HG03097 (cell line): ENCODE measurements at regions not wholly inside any gene's neighbourhood (a gene's known extent, or its start where the extent isn't known, plus 50 kb on each side); places are given as distances from the start of the nearest gene placed in this dataset.

ENCODE experiments used
- ATAC-seq: cut with Tn5 transposase; IDR thresholded peaks from one replicate; pipeline ENCODE4 v1.9.1; 2021; ENCODE audit not compliant: unreplicated experiment, low FRiP score

DNA sequence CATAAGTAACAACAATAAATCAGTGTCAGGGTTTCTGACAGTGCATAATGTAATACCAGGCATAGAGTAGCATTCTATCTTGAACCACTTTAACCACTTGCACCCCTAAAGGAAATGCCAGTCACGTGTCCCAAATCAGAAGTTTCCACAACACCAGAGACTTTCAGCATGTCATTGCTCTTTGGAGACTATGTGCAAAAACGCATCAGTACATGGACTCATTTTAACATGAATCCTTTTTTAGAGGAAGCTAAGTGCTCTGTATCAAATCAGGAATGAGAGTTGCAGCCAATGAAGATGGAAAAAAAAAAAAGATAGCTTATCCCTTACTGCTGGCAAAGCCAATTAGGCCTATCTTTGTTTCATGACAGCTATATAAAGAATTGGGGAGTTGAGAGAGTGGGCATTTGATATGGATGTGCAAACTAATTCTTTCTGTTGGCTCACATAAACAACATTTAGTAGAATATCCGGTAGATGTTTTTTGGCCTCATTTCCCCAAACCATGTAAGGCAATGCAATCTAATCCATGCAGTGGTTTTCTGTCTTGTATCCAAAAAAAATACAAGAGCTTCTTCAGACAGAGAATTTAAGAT lies 353.1 kb downstream of the IRS1 start:
- no peak for ATAC-seq

- no peak for ATAC-seq
These were observed 354.3 kb downstream of the IRS1 start for GRCh38 chr2:226445216-226445861.

- ATAC-seq: no peak
These were observed 356.5 kb downstream of the IRS1 start for GRCh38 chr2:226443112-226443511.

- no peak for ATAC-seq
These were observed 359.3 kb downstream of the IRS1 start for GRCh38 chr2:226440127-226440918.

- ATAC-seq: no peak
These were observed 360.3 kb downstream of the IRS1 start for GRCh38 chr2:226439337-226439736.

- ATAC-seq: no peak
These were observed 364.5 kb downstream of the IRS1 start for GRCh38 chr2:226435146-226435545.

DNA sequence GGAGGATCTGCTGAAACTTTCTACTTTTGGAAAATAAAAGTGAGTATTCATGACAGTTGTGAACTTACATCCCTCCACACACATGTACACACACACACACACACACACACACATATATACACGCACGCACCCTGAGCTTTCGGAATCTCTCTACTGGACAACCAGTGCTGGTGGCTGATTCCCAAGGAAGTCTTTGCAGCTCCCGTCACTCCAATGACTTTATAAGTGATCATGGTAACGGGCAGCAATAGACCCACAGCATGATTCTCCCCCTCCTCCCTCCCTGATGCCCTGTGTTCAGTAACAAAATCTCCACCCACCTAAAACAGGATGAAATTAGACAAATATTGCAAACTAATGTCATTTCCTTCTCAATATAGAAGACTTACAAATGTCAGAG lies 364.9 kb downstream of the IRS1 start:
- no peak for ATAC-seq

DNA sequence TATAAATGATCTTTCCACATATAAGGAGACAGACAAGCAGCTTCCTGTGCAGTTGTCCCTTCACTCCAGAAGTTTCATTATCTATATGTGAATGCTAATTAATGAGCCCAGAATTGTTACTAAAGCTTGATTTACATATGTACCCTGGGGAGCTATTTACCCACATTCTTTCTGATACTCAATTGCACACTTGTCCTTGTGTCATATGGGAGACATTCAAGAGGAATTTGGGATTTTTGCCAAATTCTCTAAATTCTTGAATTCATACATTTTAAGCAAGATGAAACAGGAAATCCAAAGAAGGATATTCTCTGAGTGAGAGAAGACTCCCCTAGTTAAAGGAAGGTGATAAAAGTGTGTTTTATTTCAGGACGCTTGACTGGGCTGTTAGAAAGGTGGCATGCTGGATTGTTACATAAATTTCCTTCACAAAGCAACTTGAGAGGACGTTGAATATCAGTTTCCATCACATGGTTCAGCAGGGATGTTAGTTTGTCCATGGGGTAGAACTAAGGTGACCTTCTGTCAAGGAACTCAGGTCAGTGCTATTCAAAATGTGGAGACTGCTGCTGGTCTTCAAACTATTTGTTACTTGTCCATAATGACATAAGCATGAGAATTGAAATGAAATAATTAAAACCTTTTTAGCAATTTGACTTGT lies 368.2 kb downstream of the IRS1 start:
- no peak for ATAC-seq

DNA sequence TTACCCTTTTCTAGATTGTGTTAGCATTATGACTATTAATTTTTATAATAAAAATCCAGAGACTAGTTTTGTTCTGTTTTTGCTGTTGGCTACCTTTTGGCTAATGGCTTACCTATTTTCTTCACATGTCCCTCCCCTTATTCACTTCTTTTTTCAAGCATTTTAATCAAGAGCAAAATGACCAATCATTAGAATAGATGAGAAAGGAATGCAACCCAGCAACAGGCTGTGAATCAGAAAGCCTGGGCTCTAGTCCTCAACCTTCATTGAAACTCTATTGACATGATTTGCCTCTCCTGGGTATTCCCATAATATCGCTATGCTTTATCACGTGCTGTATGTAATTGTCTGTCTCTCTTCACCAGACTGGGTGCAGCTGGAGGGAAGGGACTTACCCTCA lies 370.1 kb downstream of the IRS1 start:
- no peak for ATAC-seq

GRCh38 chr2:226427538-226428307 lies 371.9 kb downstream of the IRS1 start:
- ATAC-seq: no peak

- ATAC-seq: no peak
These were observed 373.3 kb downstream of the IRS1 start for GRCh38 chr2:226426292-226426736.

DNA sequence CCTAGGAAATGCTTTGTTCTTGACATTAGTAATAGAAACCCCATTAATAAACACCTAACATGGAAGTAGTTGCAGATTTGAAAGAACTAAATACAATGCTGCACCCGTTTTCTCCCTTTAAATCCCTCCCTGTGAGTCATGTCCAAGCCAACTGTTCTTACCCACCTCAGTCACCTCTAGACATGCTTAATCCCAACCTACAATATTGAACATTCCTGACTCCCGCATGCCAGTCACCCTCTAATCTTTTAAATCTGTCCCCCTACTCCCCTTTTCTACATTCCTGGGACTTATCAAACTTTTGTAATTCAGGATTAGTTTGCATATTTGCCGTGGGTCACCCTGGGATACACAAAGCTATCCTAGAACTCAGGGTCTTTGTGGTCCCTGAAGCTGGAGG lies 374.6 kb downstream of the IRS1 start:
- no peak for ATAC-seq

GRCh38 chr2:226423498-226423960 lies 376.1 kb downstream of the IRS1 start:
- ATAC-seq: peak; percentile 75

GRCh38 chr2:226420646-226421045 lies 379.0 kb downstream of the IRS1 start:
- ATAC-seq: no peak

DNA sequence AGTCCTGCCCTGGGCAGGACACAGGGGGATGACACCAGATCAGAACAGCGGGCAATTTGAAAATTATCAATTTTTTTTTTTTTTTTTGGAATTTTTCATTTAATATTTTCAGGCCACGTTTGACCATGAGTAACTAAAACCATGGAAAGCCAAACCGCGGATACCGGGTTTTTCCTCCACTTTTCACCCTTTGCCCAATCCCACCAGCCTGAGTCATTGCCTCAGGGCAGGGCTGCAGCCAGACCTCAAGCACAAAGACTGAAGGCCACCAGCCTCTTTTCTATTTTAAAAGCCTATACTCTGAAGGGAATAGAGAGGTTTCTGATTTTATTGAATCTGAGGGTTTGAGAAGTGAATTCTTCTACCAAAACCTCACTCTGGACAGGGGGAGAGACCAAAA lies 381.1 kb downstream of the IRS1 start:
- ATAC-seq: no peak

DNA sequence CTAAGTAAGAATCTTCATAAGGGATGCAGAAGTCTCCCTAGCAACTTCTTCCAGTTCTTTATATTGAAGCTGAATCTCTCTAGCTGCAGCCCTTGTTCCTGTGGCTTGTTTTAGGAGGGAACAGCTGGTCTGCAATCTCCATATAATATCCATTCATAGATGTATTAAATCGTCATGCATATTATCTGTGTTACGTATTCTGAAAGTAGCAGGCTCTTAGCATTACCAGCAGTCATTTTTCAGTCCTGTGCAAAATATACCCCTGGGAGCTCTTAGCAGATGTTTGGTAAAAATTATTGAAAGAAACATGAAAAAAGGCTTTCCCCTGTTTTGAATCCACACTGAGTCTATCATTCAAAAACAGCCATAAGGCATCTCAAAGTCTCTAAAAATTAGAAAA lies 385.3 kb downstream of the IRS1 start:
- no peak for ATAC-seq

GRCh38 chr2:226413498-226414130 lies 386.0 kb downstream of the IRS1 start:
- ATAC-seq: no peak

GRCh38 chr2:226411727-226412360 lies 387.8 kb downstream of the IRS1 start:
- ATAC-seq: no peak

DNA sequence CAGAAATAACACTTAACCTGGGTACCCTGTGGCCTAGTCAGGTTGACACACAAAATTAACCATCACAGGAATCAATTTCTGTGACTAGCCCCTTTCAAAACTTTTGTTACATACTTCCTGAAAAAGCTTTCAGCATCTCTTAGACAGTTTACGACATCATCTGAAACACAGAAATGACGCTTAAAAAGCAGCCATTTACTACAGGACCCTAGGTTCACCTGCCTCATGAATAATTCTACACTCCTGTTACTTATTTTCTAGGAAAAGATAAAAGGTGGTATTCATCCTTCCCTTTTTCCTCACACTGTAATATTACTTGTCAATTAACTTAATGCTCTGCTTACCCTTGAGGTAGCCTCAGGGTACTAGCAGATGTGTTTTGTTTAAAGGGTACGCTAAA lies 388.4 kb downstream of the IRS1 start:
- ATAC-seq: no peak
